ENCODE measurements at regions not wholly inside any gene's neighbourhood (a gene's known extent, or its start where the extent isn't known, plus 50 kb on each side); places are given as distances from the start of the nearest gene placed in this dataset.

DNA sequence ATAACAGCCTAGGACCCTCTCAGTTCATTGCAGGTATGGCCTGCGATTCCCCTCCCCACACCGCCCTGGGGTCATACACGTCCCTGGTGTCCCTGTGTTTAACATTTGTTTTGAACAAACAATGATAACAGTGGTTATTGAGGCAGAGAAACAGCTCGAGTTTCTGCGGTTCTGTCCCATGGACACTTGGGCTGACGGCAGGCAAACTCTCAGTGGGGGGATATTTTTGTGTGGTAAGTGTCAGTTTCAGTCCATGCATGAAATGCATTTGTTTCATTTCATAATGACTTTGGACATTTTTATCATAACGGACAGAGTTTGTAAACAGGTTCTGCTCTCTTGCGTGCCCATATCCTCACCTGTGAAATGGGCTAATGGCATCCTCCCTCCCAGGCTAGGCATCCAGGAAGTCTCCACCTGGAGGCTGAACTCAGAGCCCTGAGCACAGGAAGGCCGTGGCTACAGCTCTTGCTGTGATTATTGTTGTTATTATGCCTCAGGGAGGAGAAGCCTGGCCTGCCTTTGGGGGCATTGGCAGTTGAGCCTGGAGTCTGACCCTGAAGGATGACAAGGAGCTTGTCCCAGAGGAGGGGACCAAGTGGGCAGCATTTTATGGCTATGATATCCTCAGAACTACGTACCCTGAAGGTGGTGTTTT, 190.9 kb downstream of the GADD45G start:
- ChIA-PET POLR2A (no interaction called here), CTCF (no interaction called here)
- Histone ChIP-seq H3K4me3 (ENCODE audit: low read depth, low read length) (no peak overlapping the region), H3K4me1 (ENCODE audit: control insufficient read depth, insufficient read depth, low read length) (no peaks in the 10 kb centered on the region), H3K9me3 (ENCODE audit: control insufficient read depth, insufficient read depth, low read depth, low read length) (no peaks in the 10 kb centered on the region), H3K36me3 (ENCODE audit: control insufficient read depth in 2 of 2, insufficient read depth in 1 of 2, low read length in 2 of 2) (no peaks in the 10 kb centered on the region), H3K27ac (ENCODE audit: extremely low read depth, low read depth, low read length) (no peak overlapping the region)
- TF ChIP-seq, protein P1, sequence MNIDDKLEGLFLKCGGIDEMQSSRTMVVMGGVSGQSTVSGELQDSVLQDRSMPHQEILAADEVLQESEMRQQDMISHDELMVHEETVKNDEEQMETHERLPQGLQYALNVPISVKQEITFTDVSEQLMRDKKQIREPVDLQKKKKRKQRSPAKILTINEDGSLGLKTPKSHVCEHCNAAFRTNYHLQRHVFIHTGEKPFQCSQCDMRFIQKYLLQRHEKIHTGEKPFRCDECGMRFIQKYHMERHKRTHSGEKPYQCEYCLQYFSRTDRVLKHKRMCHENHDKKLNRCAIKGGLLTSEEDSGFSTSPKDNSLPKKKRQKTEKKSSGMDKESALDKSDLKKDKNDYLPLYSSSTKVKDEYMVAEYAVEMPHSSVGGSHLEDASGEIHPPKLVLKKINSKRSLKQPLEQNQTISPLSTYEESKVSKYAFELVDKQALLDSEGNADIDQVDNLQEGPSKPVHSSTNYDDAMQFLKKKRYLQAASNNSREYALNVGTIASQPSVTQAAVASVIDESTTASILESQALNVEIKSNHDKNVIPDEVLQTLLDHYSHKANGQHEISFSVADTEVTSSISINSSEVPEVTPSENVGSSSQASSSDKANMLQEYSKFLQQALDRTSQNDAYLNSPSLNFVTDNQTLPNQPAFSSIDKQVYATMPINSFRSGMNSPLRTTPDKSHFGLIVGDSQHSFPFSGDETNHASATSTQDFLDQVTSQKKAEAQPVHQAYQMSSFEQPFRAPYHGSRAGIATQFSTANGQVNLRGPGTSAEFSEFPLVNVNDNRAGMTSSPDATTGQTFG (tag by site-specific recombination; IDR thresholded peaks at IDR 0.05; ENCODE audit: borderline replicate concordance), result no peak

DNA sequence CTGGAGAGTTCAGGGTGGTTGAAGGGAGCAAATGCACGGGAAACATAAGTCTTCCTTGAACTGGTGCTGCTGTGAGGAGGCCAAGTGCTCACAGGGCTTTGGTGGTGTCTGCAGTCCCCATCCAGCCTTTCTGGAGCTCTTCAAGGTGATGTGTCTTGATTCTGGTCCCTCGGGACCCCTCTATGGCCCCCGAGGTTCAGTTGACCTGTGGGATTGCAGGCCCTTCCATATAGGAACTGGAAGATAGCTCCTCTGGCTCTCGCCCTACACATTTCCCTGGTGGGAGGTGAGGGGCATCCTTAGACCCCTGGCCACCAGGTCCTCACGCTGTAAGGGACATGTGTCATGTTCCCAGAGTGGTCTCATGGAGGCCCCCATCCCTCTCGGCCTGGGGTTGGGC, 191.8 kb downstream of the GADD45G start:
- POLR2A ChIA-PET, result interaction anchor here (1.6 kb wide), 1 partner anchor 192 kb away, joined by 4 read pairs; the partner anchor contains the start of gene GADD45G
- CTCF ChIA-PET, result interaction anchor here (2.2 kb wide), 1 partner anchor 193 kb away, joined by 8 read pairs; no protein-coding TSS in a partner anchor

DNA sequence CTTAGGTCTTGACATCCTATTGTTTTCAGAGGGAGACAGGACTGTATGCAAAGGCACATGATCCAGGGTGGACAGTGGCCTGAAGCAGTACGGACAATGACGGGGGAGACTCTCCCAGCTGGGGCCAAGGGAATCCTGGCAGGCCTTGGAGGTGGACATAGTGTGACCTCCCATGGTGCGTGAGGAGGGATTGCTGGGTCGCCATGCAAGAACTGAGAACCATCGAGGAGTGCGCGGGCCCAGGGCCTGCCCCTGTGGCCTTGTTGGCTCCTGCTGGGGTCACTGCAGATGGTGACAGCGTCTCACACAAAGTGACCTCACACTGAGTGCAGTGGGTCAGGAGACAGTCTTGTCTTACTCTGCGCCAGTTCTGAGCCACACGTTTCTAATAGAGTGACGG, 192.4 kb downstream of the GADD45G start:
- H3K4me3 ChIP-seq (ENCODE audit: low read depth, low read length), result no peak overlapping the region
- no peaks in the 10 kb centered on the region for H3K36me3 ChIP-seq (ENCODE audit: control insufficient read depth in 2 of 2, insufficient read depth in 1 of 2, low read length in 2 of 2)
- ChIA-PET POLR2A (interaction anchor here (1.6 kb wide), 1 partner anchor 192 kb away, joined by 4 read pairs; the partner anchor contains the start of gene GADD45G), CTCF (interaction anchor here (0.5 to 2.2 kb wide), 3 partner anchors 73 to 220 kb away, joined by 3 to 8 read pairs (median 3); no protein-coding TSS in a partner anchor)
- no peaks in the 10 kb centered on the region for H3K9me3 ChIP-seq (ENCODE audit: control insufficient read depth, insufficient read depth, low read depth, low read length)
- H3K27ac ChIP-seq (ENCODE audit: extremely low read depth, low read depth, low read length), result no peak overlapping the region
- H3K4me1 ChIP-seq (ENCODE audit: control insufficient read depth, insufficient read depth, low read length), result no peaks in the 10 kb centered on the region
- TF ChIP-seq ZNF776 (tag by site-specific recombination; IDR thresholded peaks at IDR 0.05; ENCODE audit: borderline replicate concordance) (no peak), KLF10 (tag by site-specific recombination; IDR thresholded peaks at IDR 0.05) (no peak)
- TF ChIP-seq, protein P2, sequence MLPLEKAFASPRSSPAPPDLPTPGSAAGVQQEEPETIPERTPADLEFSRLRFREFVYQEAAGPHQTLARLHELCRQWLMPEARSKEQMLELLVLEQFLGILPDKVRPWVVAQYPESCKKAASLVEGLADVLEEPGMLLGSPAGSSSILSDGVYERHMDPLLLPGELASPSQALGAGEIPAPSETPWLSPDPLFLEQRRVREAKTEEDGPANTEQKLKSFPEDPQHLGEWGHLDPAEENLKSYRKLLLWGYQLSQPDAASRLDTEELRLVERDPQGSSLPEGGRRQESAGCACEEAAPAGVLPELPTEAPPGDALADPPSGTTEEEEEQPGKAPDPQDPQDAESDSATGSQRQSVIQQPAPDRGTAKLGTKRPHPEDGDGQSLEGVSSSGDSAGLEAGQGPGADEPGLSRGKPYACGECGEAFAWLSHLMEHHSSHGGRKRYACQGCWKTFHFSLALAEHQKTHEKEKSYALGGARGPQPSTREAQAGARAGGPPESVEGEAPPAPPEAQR (tag by site-specific recombination; IDR thresholded peaks at IDR 0.05), result no peak

More for the DNA sequence above, 191.8 kb downstream of the GADD45G start:
- TF ChIP-seq, protein P3, sequence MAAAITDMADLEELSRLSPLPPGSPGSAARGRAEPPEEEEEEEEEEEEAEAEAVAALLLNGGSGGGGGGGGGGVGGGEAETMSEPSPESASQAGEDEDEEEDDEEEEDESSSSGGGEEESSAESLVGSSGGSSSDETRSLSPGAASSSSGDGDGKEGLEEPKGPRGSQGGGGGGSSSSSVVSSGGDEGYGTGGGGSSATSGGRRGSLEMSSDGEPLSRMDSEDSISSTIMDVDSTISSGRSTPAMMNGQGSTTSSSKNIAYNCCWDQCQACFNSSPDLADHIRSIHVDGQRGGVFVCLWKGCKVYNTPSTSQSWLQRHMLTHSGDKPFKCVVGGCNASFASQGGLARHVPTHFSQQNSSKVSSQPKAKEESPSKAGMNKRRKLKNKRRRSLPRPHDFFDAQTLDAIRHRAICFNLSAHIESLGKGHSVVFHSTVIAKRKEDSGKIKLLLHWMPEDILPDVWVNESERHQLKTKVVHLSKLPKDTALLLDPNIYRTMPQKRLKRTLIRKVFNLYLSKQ (tag by site-specific recombination; IDR thresholded peaks at IDR 0.05; ENCODE audit: borderline replicate concordance), result no peak
- TF ChIP-seq, protein P4, sequence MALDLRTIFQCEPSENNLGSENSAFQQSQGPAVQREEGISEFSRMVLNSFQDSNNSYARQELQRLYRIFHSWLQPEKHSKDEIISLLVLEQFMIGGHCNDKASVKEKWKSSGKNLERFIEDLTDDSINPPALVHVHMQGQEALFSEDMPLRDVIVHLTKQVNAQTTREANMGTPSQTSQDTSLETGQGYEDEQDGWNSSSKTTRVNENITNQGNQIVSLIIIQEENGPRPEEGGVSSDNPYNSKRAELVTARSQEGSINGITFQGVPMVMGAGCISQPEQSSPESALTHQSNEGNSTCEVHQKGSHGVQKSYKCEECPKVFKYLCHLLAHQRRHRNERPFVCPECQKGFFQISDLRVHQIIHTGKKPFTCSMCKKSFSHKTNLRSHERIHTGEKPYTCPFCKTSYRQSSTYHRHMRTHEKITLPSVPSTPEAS (tag by site-specific recombination; IDR thresholded peaks at IDR 0.05), result no peak
- TF ChIP-seq ZNF561 (tag by site-specific recombination; IDR thresholded peaks at IDR 0.05; ENCODE audit: borderline replicate concordance) (no peak), ZSCAN30 (tag by site-specific recombination; IDR thresholded peaks at IDR 0.05) (no peak), BCL11A (tag by site-specific recombination; IDR thresholded peaks at IDR 0.05; ENCODE audit: low read depth) (no peak)
- TF ChIP-seq, protein P5, sequence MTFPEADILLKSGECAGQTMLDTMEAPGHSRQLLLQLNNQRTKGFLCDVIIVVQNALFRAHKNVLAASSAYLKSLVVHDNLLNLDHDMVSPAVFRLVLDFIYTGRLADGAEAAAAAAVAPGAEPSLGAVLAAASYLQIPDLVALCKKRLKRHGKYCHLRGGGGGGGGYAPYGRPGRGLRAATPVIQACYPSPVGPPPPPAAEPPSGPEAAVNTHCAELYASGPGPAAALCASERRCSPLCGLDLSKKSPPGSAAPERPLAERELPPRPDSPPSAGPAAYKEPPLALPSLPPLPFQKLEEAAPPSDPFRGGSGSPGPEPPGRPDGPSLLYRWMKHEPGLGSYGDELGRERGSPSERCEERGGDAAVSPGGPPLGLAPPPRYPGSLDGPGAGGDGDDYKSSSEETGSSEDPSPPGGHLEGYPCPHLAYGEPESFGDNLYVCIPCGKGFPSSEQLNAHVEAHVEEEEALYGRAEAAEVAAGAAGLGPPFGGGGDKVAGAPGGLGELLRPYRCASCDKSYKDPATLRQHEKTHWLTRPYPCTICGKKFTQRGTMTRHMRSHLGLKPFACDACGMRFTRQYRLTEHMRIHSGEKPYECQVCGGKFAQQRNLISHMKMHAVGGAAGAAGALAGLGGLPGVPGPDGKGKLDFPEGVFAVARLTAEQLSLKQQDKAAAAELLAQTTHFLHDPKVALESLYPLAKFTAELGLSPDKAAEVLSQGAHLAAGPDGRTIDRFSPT (tag by site-specific recombination; IDR thresholded peaks at IDR 0.05), result no peak
- H3K4me3 ChIP-seq (ENCODE audit: low read depth, low read length), result no peak overlapping the region
- no peaks in the 10 kb centered on the region for H3K9me3 ChIP-seq (ENCODE audit: control insufficient read depth, insufficient read depth, low read depth, low read length)
- H3K27ac ChIP-seq (ENCODE audit: extremely low read depth, low read depth, low read length), result no peak overlapping the region
- H3K36me3 ChIP-seq (ENCODE audit: control insufficient read depth in 2 of 2, insufficient read depth in 1 of 2, low read length in 2 of 2), result no peaks in the 10 kb centered on the region
- no peaks in the 10 kb centered on the region for H3K4me1 ChIP-seq (ENCODE audit: control insufficient read depth, insufficient read depth, low read length)
